H1 (cell line): ENCODE measurements at regions not wholly inside any gene's neighbourhood (a gene's known extent, or its start where the extent isn't known, plus 50 kb on each side); places are given as distances from the start of the nearest gene placed in this dataset.

ENCODE experiments used
- CTCF ChIA-PET: fragments of 300-600 bp; sonication (Branson Sonifier 250); formaldehyde crosslinking; loops from one replicate; lab custom pipeline; 2021; ENCODE audit not compliant: partially characterized antibody; lab: Charles Lee
- POLR2A ChIA-PET: fragments of 300-600 bp; sonication (Branson Sonifier 250); formaldehyde crosslinking; loops from one replicate; lab custom pipeline; 2021; ENCODE audit warnings: inconsistent platforms; ENCODE audit not compliant: partially characterized antibody; lab: Charles Lee
- DNase-seq, 2 experiments: peaks; one replicate each; pipeline versions ENCODE4 v3.0.0 to v3.0.0-alpha.2; 2010 to 2022; ENCODE audit warnings: low spot score in 2 of 2, low read depth in 1 of 2, mixed read lengths in 1 of 2
- FAIRE-seq: peaks from 2 replicates; lab custom pipeline; 2011; peaks lifted over from hg19 to GRCh38; lab: Jason Lieb, UNC
- H2AFZ ChIP-seq: 2 replicates; pipeline ENCODE4 v1.8.1; 2012; ENCODE audit warnings: low read length, inconsistent platforms
- H2AK5ac ChIP-seq: 2 replicates; pipeline ENCODE4 v1.6.1; 2013; ENCODE audit warnings: low read depth, low read length
- H2BK120ac ChIP-seq: replicated peaks from 2 replicates; pipeline ENCODE3; 2013; ENCODE audit warnings: low read depth, low read length, inconsistent platforms
- H2BK12ac ChIP-seq: 2 replicates; pipeline ENCODE4 v1.6.1; 2013; ENCODE audit warnings: low read depth, low read length
- H2BK15ac ChIP-seq: 2 replicates; pipeline ENCODE4 v1.6.1; 2013; ENCODE audit warnings: low read length
- H2BK20ac ChIP-seq: 2 replicates; pipeline ENCODE4 v1.6.1; 2013; ENCODE audit warnings: low read length
- H2BK5ac ChIP-seq: 2 replicates; pipeline ENCODE4 v1.6.1; 2013; ENCODE audit warnings: low read depth, low read length
- H3K14ac ChIP-seq: 2 replicates; pipeline ENCODE4 v1.6.1; 2013; ENCODE audit warnings: inconsistent platforms; ENCODE audit not compliant: insufficient read length
- H3K18ac ChIP-seq: 2 replicates; pipeline ENCODE4 v1.6.1; 2013; ENCODE audit warnings: low read length; ENCODE audit errors: extremely low read depth
- H3K23ac ChIP-seq: 2 replicates; pipeline ENCODE4 v1.6.1; 2013; ENCODE audit warnings: inconsistent platforms; ENCODE audit not compliant: insufficient read length
- H3K23me2 ChIP-seq: 2 replicates; pipeline ENCODE4 v1.6.1; 2013; ENCODE audit warnings: low read depth, low read length
- H3K27ac ChIP-seq: 2 replicates; pipeline ENCODE4 v1.6.1; 2011; ENCODE audit warnings: low read depth, low read length, inconsistent platforms
- H3K27me3 ChIP-seq, 4 experiments: replicated peaks in 1 of 4; 1 replicate in 1 of 4; 2 replicates in 3 of 4; pipeline versions ENCODE4 v1.6.1 to v1.8.1; 2011 to 2013; ENCODE audit warnings: low read length in 3 of 4, mild to moderate bottlenecking in 3 of 4, inconsistent platforms in 2 of 4, mixed read lengths in 2 of 4, moderate library complexity in 1 of 4; ENCODE audit not compliant: control insufficient read depth in 3 of 4, insufficient read depth in 3 of 4; ENCODE audit errors: extremely low read depth in 1 of 4
- H3K36me3 ChIP-seq, 4 experiments: 2 replicates each; pipeline versions ENCODE4 v1.6.1 to v1.8.1; 2011 to 2013; ENCODE audit warnings: mild to moderate bottlenecking in 4 of 4, low read length in 3 of 4, moderate library complexity in 2 of 4, control low read depth in 1 of 4, inconsistent platforms in 1 of 4; ENCODE audit not compliant: insufficient read depth in 4 of 4, control insufficient read depth in 2 of 4
- H3K4ac ChIP-seq: replicated peaks from 2 replicates; pipeline ENCODE3; 2013; ENCODE audit warnings: low read length, low read depth, mixed read lengths, inconsistent platforms; ENCODE audit not compliant: insufficient read length
- H3K4me1 ChIP-seq, 4 experiments: replicated peaks in 1 of 4; 1 replicate in 1 of 4; 2 replicates in 3 of 4; pipeline versions ENCODE4 v1.6.1 to v1.8.1; 2011 to 2013; ENCODE audit warnings: low read length in 3 of 4, inconsistent platforms in 2 of 4, mixed read lengths in 1 of 4; ENCODE audit not compliant: insufficient read depth in 4 of 4, control insufficient read depth in 3 of 4
- H3K4me2 ChIP-seq, 2 experiments: 2 replicates each; pipeline versions ENCODE4 v1.6.1 to v1.8.1; 2011 to 2013; ENCODE audit warnings: low read depth in 2 of 2, low read length in 2 of 2, control low read depth in 1 of 2, inconsistent platforms in 1 of 2, mild to moderate bottlenecking in 1 of 2; ENCODE audit not compliant: insufficient read depth in 1 of 2
- H3K4me3 ChIP-seq, 4 experiments: fragments of 200-600, 300-600 bp in 1 of 4; sonication (generic), shearing (Covaris generic), sonication (Bioruptor Twin) in 1 of 4; 2 replicates each; pipeline versions ENCODE4 v1.5.1 to v1.8.1; 2011 to 2016; ENCODE audit warnings: low read length in 4 of 4, low read depth in 3 of 4, control low read depth in 2 of 4, inconsistent platforms in 2 of 4, mild to moderate bottlenecking in 2 of 4, mixed read lengths in 1 of 4, moderate library complexity in 1 of 4; ENCODE audit not compliant: insufficient read depth in 2 of 4; ENCODE audit errors: extremely low read depth in 1 of 4
- H3K56ac ChIP-seq: replicated peaks from 2 replicates; pipeline ENCODE3; 2013; ENCODE audit warnings: low read depth, mild to moderate bottlenecking, mixed read lengths, low read length, inconsistent platforms; ENCODE audit not compliant: insufficient read length
- H3K79me1 ChIP-seq: 2 replicates; pipeline ENCODE4 v1.6.1; 2013; ENCODE audit warnings: low read depth, low read length, control low read depth
- H3K79me2 ChIP-seq, 2 experiments: 2 replicates each; pipeline versions ENCODE4 v1.6.1 to v1.8.1; 2012 to 2013; ENCODE audit warnings: low read length in 2 of 2, mild to moderate bottlenecking in 2 of 2, inconsistent platforms in 1 of 2; ENCODE audit not compliant: insufficient read depth in 2 of 2, control insufficient read depth in 1 of 2
- H3K9ac ChIP-seq, 4 experiments: replicated peaks in 1 of 4; 1 replicate in 1 of 4; 2 replicates in 3 of 4; pipeline versions ENCODE4 v1.6.1 to v1.8.1; 2011 to 2013; ENCODE audit warnings: low read depth in 3 of 4, low read length in 3 of 4, control low read depth in 2 of 4, mild to moderate bottlenecking in 2 of 4, moderate library complexity in 2 of 4, inconsistent platforms in 1 of 4; ENCODE audit errors: extremely low read depth in 1 of 4
- H3K9me3 ChIP-seq, 2 experiments: 2 replicates each; pipeline versions ENCODE4 v1.6.1 to v1.8.1; 2012 to 2013; ENCODE audit warnings: mild to moderate bottlenecking in 2 of 2, moderate library complexity in 2 of 2, control low read depth in 1 of 2, inconsistent platforms in 1 of 2, low read depth in 1 of 2, low read length in 1 of 2, mixed read lengths in 1 of 2; ENCODE audit not compliant: insufficient read depth in 2 of 2
- H4K20me1 ChIP-seq, 2 experiments: replicated peaks in 1 of 2; 2 replicates each; pipeline versions ENCODE3 to v1.8.1; 2011 to 2013; ENCODE audit warnings: inconsistent platforms in 2 of 2, low read length in 2 of 2, mild to moderate bottlenecking in 1 of 2; ENCODE audit not compliant: insufficient read depth in 2 of 2, control insufficient read depth in 1 of 2
- H4K5ac ChIP-seq: 2 replicates; pipeline ENCODE4 v1.6.1; 2013; ENCODE audit warnings: low read length, low read depth, mixed read lengths, inconsistent platforms; ENCODE audit not compliant: insufficient read length
- H4K8ac ChIP-seq: 2 replicates; pipeline ENCODE4 v1.8.0; 2013; ENCODE audit warnings: mild to moderate bottlenecking, moderate library complexity, low read length, inconsistent platforms; ENCODE audit not compliant: insufficient read depth; ENCODE audit errors: extremely low read depth
- H4K91ac ChIP-seq: replicated peaks from 2 replicates; pipeline ENCODE3; 2013; ENCODE audit warnings: low read length, mixed read lengths, inconsistent platforms; ENCODE audit not compliant: insufficient read length
- ASH2L ChIP-seq: fragments of 200-600, 300-600 bp; sonication (generic); IDR thresholded peaks from one replicate; pipeline ENCODE4 v1.7.1; 2017; ENCODE audit warnings: low read length
- GTF2F1 ChIP-seq: IDR thresholded peaks from 2 replicates; pipeline ENCODE4 v1.6.1; 2012; ENCODE audit warnings: low read depth, low read length, improper control_type of control experiment, borderline replicate concordance
- HDAC2 ChIP-seq, 2 experiments: fragments of 300-600 bp in 1 of 2; sonication (generic) in 1 of 2; IDR thresholded peaks; 2 replicates each; pipeline ENCODE4 v1.6.1; 2011 to 2012; ENCODE audit warnings: low read depth in 2 of 2, low read length in 2 of 2, mild to moderate bottlenecking in 2 of 2, moderate library complexity in 2 of 2, borderline replicate concordance in 1 of 2, inconsistent platforms in 1 of 2
- JUND ChIP-seq: IDR thresholded peaks from 2 replicates; pipeline ENCODE4 v1.6.1; 2011; ENCODE audit warnings: mild to moderate bottlenecking, improper control_type of control experiment, low read length
- NANOG ChIP-seq: IDR thresholded peaks from 2 replicates; pipeline ENCODE4 v1.6.1; 2011; ENCODE audit warnings: low read length, low read depth, mild to moderate bottlenecking, inconsistent platforms; ENCODE audit not compliant: insufficient read depth, poor library complexity, severe bottlenecking
- POLR2AphosphoS5 ChIP-seq: IDR thresholded peaks from 2 replicates; pipeline ENCODE4 v1.6.1; 2011; ENCODE audit warnings: low read depth, low read length
- RAD21 ChIP-seq, 2 experiments: IDR thresholded peaks in 1 of 2; conservative IDR thresholded peaks in 1 of 2; 2 replicates each; pipeline ENCODE4 v1.6.1; 2011; ENCODE audit warnings: low read depth in 2 of 2, low read length in 2 of 2, improper control_type of control experiment in 1 of 2, inconsistent platforms in 1 of 2, mild to moderate bottlenecking in 1 of 2, moderate library complexity in 1 of 2
- RBBP5 ChIP-seq: IDR thresholded peaks from 2 replicates; pipeline ENCODE4 v1.7.1; 2012; ENCODE audit warnings: low read depth, mild to moderate bottlenecking, inconsistent platforms, low read length, moderate library complexity, borderline replicate concordance
- RFX5 ChIP-seq: IDR thresholded peaks from 2 replicates; pipeline ENCODE4 v1.6.1; 2011; ENCODE audit warnings: low read depth, low read length, improper control_type of control experiment, borderline replicate concordance
- SP2 ChIP-seq: IDR thresholded peaks from 2 replicates; pipeline ENCODE4 v1.6.1; 2012; ENCODE audit warnings: mild to moderate bottlenecking, low read length, inconsistent platforms
- SRF ChIP-seq: IDR thresholded peaks from 2 replicates; pipeline ENCODE4 v1.6.1; 2011; ENCODE audit warnings: mild to moderate bottlenecking, low read depth, low read length, moderate library complexity
- SUZ12 ChIP-seq: fragments of 200-600 bp; sonication (generic); IDR thresholded peaks from 2 replicates; pipeline ENCODE4 v1.6.1; 2012; ENCODE audit warnings: mild to moderate bottlenecking, inconsistent platforms, low read length, moderate library complexity, mixed read lengths
- TAF7 ChIP-seq: optimal IDR thresholded peaks from 2 replicates; pipeline ENCODE3; 2011; ENCODE audit warnings: low read depth, mild to moderate bottlenecking, inconsistent platforms, low read length, moderate library complexity, borderline replicate concordance
- TCF12 ChIP-seq: IDR thresholded peaks from 2 replicates; pipeline ENCODE4 v1.6.1; 2011; ENCODE audit warnings: low read depth, mild to moderate bottlenecking, low read length
- ZNF274 ChIP-seq: IDR thresholded peaks from 2 replicates; pipeline ENCODE4 v1.7.0; 2012; ENCODE audit warnings: low read length, borderline replicate concordance; ENCODE audit errors: extremely low read depth
- WGBS, 2 experiments: shearing (Covaris generic) in 1 of 2; methylation state at CpG; one replicate each; pipeline versions ENCODE4 v1.1.6 to v1.1.7; 2013 to 2015; ENCODE audit warnings: low lambda C conversion rate in 2 of 2, mixed read lengths in 2 of 2, inconsistent platforms in 1 of 2, low coverage in 1 of 2, missing lambda C conversion rate in 1 of 2; ENCODE audit not compliant: insufficient replicate concordance in 2 of 2, insufficient coverage in 1 of 2, insufficient read length in 1 of 2; ENCODE audit errors: extremely low coverage in 1 of 2, missing lambda C conversion rate in 1 of 2; 5-methylcytosine and 5-hydroxymethylcytosine counted together

DNA sequence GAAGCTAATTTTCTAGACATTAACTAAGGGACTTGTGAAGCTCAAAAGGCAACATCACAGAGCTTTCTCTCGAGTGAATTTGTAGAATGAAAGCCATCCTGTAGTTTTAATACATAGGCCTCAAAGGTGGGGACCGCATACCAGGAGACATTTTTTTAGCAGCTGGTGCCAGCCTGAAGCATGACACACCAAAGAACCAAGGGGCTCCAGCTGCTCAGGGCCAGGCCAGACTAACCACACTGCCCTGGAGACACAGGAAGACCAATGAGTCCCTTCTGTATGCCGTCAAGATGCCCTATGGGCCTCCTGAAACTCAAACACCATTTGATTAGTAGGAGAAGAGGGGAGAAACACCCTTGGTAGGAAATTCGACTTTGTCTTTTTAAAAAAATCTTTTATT, 113.9 kb upstream of the CACNA1E start:
- Histone ChIP-seq H2BK5ac (no peak overlapping the region), H4K8ac (no peak overlapping the region; the same call in 1 of the 2 replicates), H3K14ac (no peak overlapping the region), H3K18ac (no peak overlapping the region), H3K9ac (no peak overlapping the region), H4K91ac (no peak overlapping the region), H3K4me3 (no peak overlapping the region), H3K27me3 (no peaks in the 10 kb centered on the region), H3K4me2 (no peak overlapping the region), H4K20me1 (no peaks in the 10 kb centered on the region), H3K36me3 (no peaks in the 10 kb centered on the region), H3K9me3 (peaks cover 4 to 5% of the 10 kb centered on the region in 2 experiments; a peak in 2 of 4 replicates), H3K23ac (no peak overlapping the region), H3K23me2 (no peaks in the 10 kb centered on the region), H3K56ac (no peak overlapping the region), H3K27ac (no peak overlapping the region), H3K4me1 (no peaks in the 10 kb centered on the region), H3K79me1 (no peaks in the 10 kb centered on the region), H2BK120ac (no peak overlapping the region), H2AK5ac (no peak overlapping the region), H2BK12ac (no peak overlapping the region), H2AFZ (0 out of 2 replicates have a peak overlapping the region, but pooled peaks have one; percentile 51), H2BK15ac (no peak overlapping the region), H3K4ac (no peak overlapping the region), H4K5ac (no peak overlapping the region), H3K79me2 (no peaks in the 10 kb centered on the region), H2BK20ac (no peak overlapping the region)
- WGBS, 2 experiments, result 86% methylated on average over 4 of the region's 4 CpGs; no CpG with 5 or more reads in 1 of the 2 experiments
- ChIA-PET POLR2A (no interaction called here), CTCF (interaction anchor here (0.7 to 2.1 kb wide), 5 partner anchors 13 to 180 kb away, joined by 3 to 9 read pairs (median 3); no protein-coding TSS in a partner anchor)
- no peak for DNase-seq
- FAIRE-seq, result no peak
- TF ChIP-seq NANOG (no peak), GTF2F1 (no peak), SUZ12 (no peak), TAF7 (no peak), POLR2AphosphoS5 (no peak), RAD21 (IDR thresholded peaks at IDR 0.05 in 1 of 2, conservative IDR thresholded peaks at IDR 0.05 in 1 of 2; ENCODE audit: low read depth in 2 of 2, low read length in 2 of 2) (no peak), RFX5 (no peak), SRF (no peak), SP2 (no peak), TCF12 (no peak), HDAC2 (IDR thresholded peaks at IDR 0.05; ENCODE audit: borderline replicate concordance in 1 of 2, low read depth in 2 of 2, low read length in 2 of 2) (no peak), JUND (no peak), ASH2L (no peak), RBBP5 (no peak), ZNF274 (no peak)
